Osteoblast (primary cell): ENCODE measurements at regions not wholly inside any gene's neighbourhood (a gene's known extent, or its start where the extent isn't known, plus 50 kb on each side); places are given as distances from the start of the nearest gene placed in this dataset.
"Not testable (repeated sequence)": the region's sequence is repeated elsewhere in the genome, so short reads cannot be mapped to it uniquely, and the experiment has no call there.

Experiments used
- DNase-seq: peaks from one replicate; pipeline ENCODE4 v3.0.0; 2011; ENCODE audit warnings: low spot score, mixed read lengths; ENCODE audit not compliant: insufficient read length; ENCODE audit errors: missing footprints
- H2AFZ ChIP-seq: 2 replicates; pipeline ENCODE4 v1.6.0; 2011; ENCODE audit warnings: mild to moderate bottlenecking, low read length
- H3K27ac ChIP-seq: 2 replicates; pipeline ENCODE4 v1.5.1; 2011; ENCODE audit warnings: mild to moderate bottlenecking, low read depth, low read length, moderate library complexity
- H3K27me3 ChIP-seq: 2 replicates; pipeline ENCODE4 v1.6.0; 2012; ENCODE audit warnings: mild to moderate bottlenecking, control low read depth, inconsistent platforms, low read length, moderate library complexity; ENCODE audit not compliant: insufficient read depth
- H3K36me3 ChIP-seq: 2 replicates; pipeline ENCODE4 v1.5.1; 2011; ENCODE audit warnings: mild to moderate bottlenecking, low read length, control low read depth, moderate library complexity; ENCODE audit not compliant: insufficient read depth
- H3K4me1 ChIP-seq: 2 replicates; pipeline ENCODE4 v1.5.1; 2011; ENCODE audit warnings: mild to moderate bottlenecking, low read length, control low read depth, moderate library complexity; ENCODE audit not compliant: insufficient read depth
- H3K4me2 ChIP-seq: 2 replicates; pipeline ENCODE4 v1.6.0; 2011; ENCODE audit warnings: mild to moderate bottlenecking, low read length; ENCODE audit not compliant: insufficient read depth
- H3K4me3 ChIP-seq: fragments of 200-600 bp; sonication (generic); 3 replicates; pipeline ENCODE4 v1.5.1; 2012; ENCODE audit warnings: mild to moderate bottlenecking, low read length, inconsistent platforms; ENCODE audit not compliant: insufficient read depth
- H3K79me2 ChIP-seq: 2 replicates; pipeline ENCODE4 v1.6.0; 2012; ENCODE audit warnings: mild to moderate bottlenecking, low read length, control low read depth, inconsistent platforms; ENCODE audit not compliant: insufficient read depth
- H3K9me3 ChIP-seq: 2 replicates; pipeline ENCODE4 v1.5.1; 2011; ENCODE audit warnings: low read depth, low read length, control low read depth
- H4K20me1 ChIP-seq: 2 replicates; pipeline ENCODE4 v1.6.0; 2012; ENCODE audit warnings: mild to moderate bottlenecking, low read length, control low read depth; ENCODE audit not compliant: insufficient read depth
- TF ChIP-seq, protein P1 (sequence below): IDR thresholded peaks from 2 replicates; pipeline ENCODE4 v1.5.1; 2011; ENCODE audit warnings: mild to moderate bottlenecking, low read depth, low read length, moderate library complexity; ENCODE audit errors: extremely low read depth

DNA sequence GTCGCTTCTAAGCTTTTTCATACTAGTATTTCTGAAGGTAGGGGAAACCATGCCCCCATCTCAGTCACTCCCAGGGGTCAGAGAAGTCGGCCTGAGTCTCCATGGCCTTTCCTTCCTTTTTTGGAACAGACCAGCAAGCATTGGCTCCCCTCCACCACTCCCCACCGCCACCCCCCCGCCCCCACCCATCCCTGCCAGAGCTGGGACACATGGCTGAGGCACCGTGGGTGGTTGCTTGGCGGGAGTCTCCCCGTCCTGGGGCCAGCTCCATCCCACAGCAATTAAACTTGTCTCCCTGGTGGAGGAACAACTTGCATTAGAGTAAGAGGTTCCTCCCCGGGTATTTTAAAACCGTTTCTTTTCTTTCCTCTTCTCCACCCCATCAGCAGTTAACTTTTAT is 100.8 kb upstream of the TFPI start:
- Histone ChIP-seq H3K4me2 (no peak overlapping the region), H3K27ac (no peak overlapping the region), H3K27me3 (no peaks in the 10 kb centered on the region), H3K4me3 (no peak overlapping the region), H3K36me3 (no peaks in the 10 kb centered on the region), H3K4me1 (no peaks in the 10 kb centered on the region), H4K20me1 (no peaks in the 10 kb centered on the region), H2AFZ (no peak overlapping the region), H3K79me2 (no peaks in the 10 kb centered on the region), H3K9me3 (no peaks in the 10 kb centered on the region)
- no peak for DNase-seq
- TF ChIP-seq, protein P1, sequence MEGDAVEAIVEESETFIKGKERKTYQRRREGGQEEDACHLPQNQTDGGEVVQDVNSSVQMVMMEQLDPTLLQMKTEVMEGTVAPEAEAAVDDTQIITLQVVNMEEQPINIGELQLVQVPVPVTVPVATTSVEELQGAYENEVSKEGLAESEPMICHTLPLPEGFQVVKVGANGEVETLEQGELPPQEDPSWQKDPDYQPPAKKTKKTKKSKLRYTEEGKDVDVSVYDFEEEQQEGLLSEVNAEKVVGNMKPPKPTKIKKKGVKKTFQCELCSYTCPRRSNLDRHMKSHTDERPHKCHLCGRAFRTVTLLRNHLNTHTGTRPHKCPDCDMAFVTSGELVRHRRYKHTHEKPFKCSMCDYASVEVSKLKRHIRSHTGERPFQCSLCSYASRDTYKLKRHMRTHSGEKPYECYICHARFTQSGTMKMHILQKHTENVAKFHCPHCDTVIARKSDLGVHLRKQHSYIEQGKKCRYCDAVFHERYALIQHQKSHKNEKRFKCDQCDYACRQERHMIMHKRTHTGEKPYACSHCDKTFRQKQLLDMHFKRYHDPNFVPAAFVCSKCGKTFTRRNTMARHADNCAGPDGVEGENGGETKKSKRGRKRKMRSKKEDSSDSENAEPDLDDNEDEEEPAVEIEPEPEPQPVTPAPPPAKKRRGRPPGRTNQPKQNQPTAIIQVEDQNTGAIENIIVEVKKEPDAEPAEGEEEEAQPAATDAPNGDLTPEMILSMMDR, result no peak

DNA sequence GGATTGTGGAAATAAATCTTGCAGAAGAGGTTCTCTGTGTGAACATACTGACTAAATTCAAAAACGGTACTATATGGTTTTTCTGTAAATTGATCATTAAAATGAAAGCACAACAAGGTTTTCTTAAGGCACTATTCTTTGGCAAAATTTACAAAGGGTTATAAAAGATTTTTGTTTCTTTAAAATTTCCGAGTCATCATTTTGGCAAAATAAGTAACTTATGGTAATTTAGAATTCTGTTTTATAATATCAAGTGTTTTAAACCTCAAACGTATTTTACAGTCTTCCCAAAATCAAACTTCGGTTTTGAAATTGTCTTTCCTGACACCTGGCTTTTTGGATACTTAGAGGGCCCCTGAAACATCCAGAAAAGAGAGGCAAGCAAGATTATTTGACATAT is 101.9 kb upstream of the TFPI start:
- TF ChIP-seq, protein P1, result no peak
- Histone ChIP-seq H3K36me3 (no peaks in the 10 kb centered on the region), H3K27ac (no peak overlapping the region)

DNA sequence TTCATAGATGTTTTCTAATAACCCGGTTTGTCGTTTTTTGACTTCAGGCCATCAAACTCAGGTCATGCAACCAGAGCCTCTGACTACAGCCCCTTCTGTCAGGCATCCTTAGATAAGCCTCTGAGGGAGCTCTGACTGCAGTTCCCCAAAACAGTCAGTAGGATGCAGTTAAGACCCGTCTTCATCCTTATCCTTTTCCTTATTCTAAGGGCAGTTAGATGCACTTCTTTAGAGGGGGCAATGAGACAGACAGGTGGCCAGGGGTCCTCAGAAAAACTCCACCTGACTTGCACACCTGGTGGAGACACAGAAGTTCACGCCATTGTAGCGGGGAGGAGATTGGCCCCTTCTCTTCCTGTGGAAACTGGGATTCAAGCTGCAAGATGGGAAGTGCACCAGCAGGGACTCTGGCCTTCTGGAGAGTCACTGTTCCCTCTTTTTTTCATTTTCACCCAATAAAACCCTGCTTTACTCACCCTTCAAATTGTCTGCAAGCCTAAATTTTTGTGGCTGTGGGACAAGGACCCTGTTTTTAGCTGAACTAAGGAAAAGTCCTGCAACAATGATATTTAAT is 104.8 kb upstream of the TFPI start:
- no peaks in the 10 kb centered on the region for H3K36me3 ChIP-seq
- H4K20me1 ChIP-seq, result no peaks in the 10 kb centered on the region
- H3K4me2 ChIP-seq, result no peak overlapping the region
- no peaks in the 10 kb centered on the region for H3K79me2 ChIP-seq
- TF ChIP-seq, protein P1, result peak; percentile 43
- H3K27me3 ChIP-seq, result no peaks in the 10 kb centered on the region
- H3K4me1 ChIP-seq, result no peaks in the 10 kb centered on the region
- H3K4me3 ChIP-seq, result no peak overlapping the region
- H2AFZ ChIP-seq, result no peak overlapping the region
- H3K9me3 ChIP-seq, result no peaks in the 10 kb centered on the region
- H3K27ac ChIP-seq, result no peak overlapping the region
- no peak for DNase-seq

More for the DNA sequence above, 101.9 kb upstream of the TFPI start:
- no peaks in the 10 kb centered on the region for H4K20me1 ChIP-seq
- DNase-seq, result no peak
- H3K9me3 ChIP-seq, result no peaks in the 10 kb centered on the region
- H2AFZ ChIP-seq, result no peak overlapping the region
- H3K27me3 ChIP-seq, result no peaks in the 10 kb centered on the region
- no peaks in the 10 kb centered on the region for H3K79me2 ChIP-seq
- no peak overlapping the region for H3K4me3 ChIP-seq
- H3K4me2 ChIP-seq, result no peak overlapping the region
- no peaks in the 10 kb centered on the region for H3K4me1 ChIP-seq

DNA sequence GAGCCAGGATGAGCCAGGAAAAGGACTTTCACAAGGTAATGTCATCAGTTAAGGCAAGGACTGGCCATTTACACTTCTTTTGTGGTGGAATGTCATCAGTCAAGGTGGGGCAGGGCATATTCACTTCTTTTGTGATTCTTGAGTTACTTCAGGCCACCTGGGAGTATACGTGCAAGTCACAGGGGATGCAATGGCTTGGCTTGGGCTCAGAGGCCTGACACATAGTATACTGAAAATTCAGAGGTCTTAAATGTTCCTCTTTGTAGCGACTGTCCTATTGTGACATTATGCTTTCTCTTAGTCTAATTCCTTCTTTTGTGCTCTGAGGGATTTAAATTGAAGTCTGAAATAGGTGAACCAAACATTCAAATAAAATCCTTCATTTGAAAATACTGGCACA is 121.8 kb upstream of the TFPI start:
- not testable (repeated sequence) for H3K79me2 ChIP-seq, H3K27me3 ChIP-seq, H3K9me3 ChIP-seq, H2AFZ ChIP-seq, H4K20me1 ChIP-seq, DNase-seq, H3K4me2 ChIP-seq, H3K4me1 ChIP-seq, H3K36me3 ChIP-seq, H3K27ac ChIP-seq, H3K4me3 ChIP-seq
